Astrocyte (in vitro differentiated cells and primary cell): ENCODE measurements at regions not wholly inside any gene's neighbourhood (a gene's known extent, or its start where the extent isn't known, plus 50 kb on each side); places are given as distances from the start of the nearest gene placed in this dataset.

Experiments
- CTCF ChIP-seq: IDR thresholded peaks from 2 replicates; pipeline ENCODE4 v1.5.1; 2011; ENCODE audit warnings: low read depth, mild to moderate bottlenecking, inconsistent platforms, low read length, moderate library complexity; ENCODE audit not compliant: insufficient read depth
- EZH2 ChIP-seq: IDR thresholded peaks from 2 replicates; pipeline ENCODE4 v1.6.1; 2012; ENCODE audit warnings: mild to moderate bottlenecking, low read length, inconsistent platforms; ENCODE audit not compliant: insufficient read depth

- no peak for TF ChIP-seq CTCF
- TF ChIP-seq EZH2, result no peak
Measured at GRCh38 chr9:89813482-89813881, 208.7 kb downstream of the GADD45G start.
